Small intestine (tissue), 7 donors: ENCODE measurements at regions not wholly inside any gene's neighbourhood (a gene's known extent, or its start where the extent isn't known, plus 50 kb on each side); places are given as distances from the start of the nearest gene placed in this dataset.

Experiments
- DNase-seq, 2 donors: peaks; one replicate each; pipeline versions ENCODE4 v3.0.0 to v3.0.0-alpha.2; 2013
- FAIRE-seq: peaks from 2 replicates; lab custom pipeline; 2012; peaks lifted over from hg19 to GRCh38; lab: Jason Lieb, UNC
- H3K27ac ChIP-seq, 3 donors: one replicate each; pipeline ENCODE4 v1.5.1; 2013; ENCODE audit warnings: low read length in 2 of 3, mild to moderate bottlenecking in 2 of 3, control low read depth in 1 of 3, inconsistent platforms in 1 of 3, low read depth in 1 of 3, moderate library complexity in 1 of 3
- H3K27me3 ChIP-seq, 3 donors: one replicate each; pipeline ENCODE4 v1.6.1; 2013; ENCODE audit warnings: low read length in 3 of 3, inconsistent platforms in 1 of 3; ENCODE audit not compliant: control insufficient read depth in 3 of 3, insufficient read depth in 3 of 3
- H3K36me3 ChIP-seq, 3 donors: one replicate each; pipeline ENCODE4 v1.6.1; 2013; ENCODE audit warnings: low read length in 3 of 3, inconsistent platforms in 1 of 3, low read depth in 1 of 3, mild to moderate bottlenecking in 1 of 3, moderate library complexity in 1 of 3; ENCODE audit not compliant: control insufficient read depth in 3 of 3, insufficient read depth in 2 of 3
- H3K4me1 ChIP-seq, 3 donors: one replicate each; pipeline ENCODE4 v1.6.1; 2013; ENCODE audit warnings: low read length in 2 of 3, inconsistent platforms in 1 of 3, low read depth in 1 of 3, mild to moderate bottlenecking in 1 of 3, moderate library complexity in 1 of 3; ENCODE audit not compliant: control insufficient read depth in 3 of 3, insufficient read depth in 2 of 3
- H3K4me3 ChIP-seq, 3 donors: one replicate each; pipeline ENCODE4 v1.5.1; 2013; ENCODE audit warnings: low read length in 3 of 3, control low read depth in 1 of 3, inconsistent platforms in 1 of 3, low read depth in 1 of 3, mild to moderate bottlenecking in 1 of 3, moderate library complexity in 1 of 3
- H3K9me3 ChIP-seq, 2 donors: one replicate each; pipeline ENCODE4 v1.6.1; 2013; ENCODE audit warnings: low read depth in 1 of 2, low read length in 1 of 2; ENCODE audit not compliant: control insufficient read depth in 2 of 2, insufficient read depth in 1 of 2
- WGBS, 3 donors: extraction: QIAGEN DNeasy Blood & Tissue Kit; methylation state at CpG; one replicate each; pipeline ENCODE4 v1.1.7; 2013; 5-methylcytosine and 5-hydroxymethylcytosine counted together
- donor health status: healthy with polysubstance abuse.
- donor health status: control.
- donor health status: control.
- donor health status: Bipolar disorder and iron deficiency.
- donor health status: healthy.

DNA sequence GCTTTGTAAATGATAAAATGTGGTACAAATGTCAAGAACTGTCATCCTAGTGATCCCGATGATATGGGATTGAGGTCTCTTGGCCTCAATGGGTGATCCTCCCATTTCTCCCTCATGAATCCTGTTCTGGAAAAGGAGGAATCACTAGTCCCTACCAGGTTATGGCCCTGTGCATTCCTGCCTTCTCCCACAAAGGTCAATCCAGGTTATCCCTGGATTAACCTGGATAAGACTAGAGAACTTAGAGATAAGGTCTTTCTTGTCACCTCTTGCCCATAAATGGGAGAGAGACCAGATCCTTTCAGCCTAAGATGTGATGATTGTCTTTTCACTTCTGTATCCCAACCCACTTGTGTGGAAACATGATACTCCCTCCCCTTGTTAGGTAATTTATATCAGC, 396.7 kb downstream of the BUD13 start:
- Histone ChIP-seq H3K27me3 (peaks cover 0 to 3% (median 0%) of the 10 kb centered on the region in 3 donors), H3K4me1 (no peaks in the 10 kb centered on the region), H3K36me3 (no peaks in the 10 kb centered on the region), H3K4me3 (no peak overlapping the region), H3K27ac (no peak overlapping the region), H3K9me3 (no peaks in the 10 kb centered on the region)
- WGBS, 3 donors = 87 to 100% (median 88%) methylated on average over 1 of the region's 1 CpG
- DNase-seq (no peak), FAIRE-seq (no peak)

- 89 to 93% (median 89%) methylated on average over 1 of the region's 1 CpG for WGBS, 3 donors
- Histone ChIP-seq H3K4me3 (no peak overlapping the region), H3K27me3 (peaks cover 0 to 3% (median 0%) of the 10 kb centered on the region in 3 donors), H3K27ac (no peak overlapping the region), H3K4me1 (no peaks in the 10 kb centered on the region), H3K9me3 (no peaks in the 10 kb centered on the region), H3K36me3 (no peaks in the 10 kb centered on the region)
- no peak for FAIRE-seq
- no peak for DNase-seq
Observed at GRCh38 chr11:116375221-116375620, 397.6 kb downstream of the BUD13 start.

DNA sequence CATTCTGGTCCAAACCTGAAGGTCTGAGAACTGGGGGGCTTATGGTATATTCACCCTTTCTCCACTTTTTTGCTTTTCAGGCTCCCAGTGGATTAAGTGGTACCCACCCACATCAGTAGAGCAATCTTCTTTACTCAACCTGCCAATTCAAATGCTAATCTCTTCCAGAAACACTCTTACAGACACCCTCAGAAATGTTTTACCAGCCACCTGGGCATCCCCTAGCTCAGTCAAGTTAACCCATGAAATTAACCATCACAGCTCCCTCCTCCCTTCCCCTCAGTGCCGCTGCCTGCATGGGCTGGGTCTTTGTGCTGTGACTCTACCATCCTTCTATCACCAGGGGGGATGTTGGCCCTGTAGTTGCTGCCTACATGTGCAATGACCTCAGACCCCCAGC, 398.7 kb downstream of the BUD13 start:
- H3K4me1 ChIP-seq = no peaks in the 10 kb centered on the region
- no peaks in the 10 kb centered on the region for H3K36me3 ChIP-seq
- peaks cover 0 to 3% (median 0%) of the 10 kb centered on the region in 3 donors for H3K27me3 ChIP-seq
- no peaks in the 10 kb centered on the region for H3K9me3 ChIP-seq
- no peak for DNase-seq
- FAIRE-seq = no peak
- 90 to 100% (median 91%) methylated on average over 1 of the region's 1 CpG for WGBS, 3 donors
- no peak overlapping the region for H3K27ac ChIP-seq
- H3K4me3 ChIP-seq = no peak overlapping the region

DNA sequence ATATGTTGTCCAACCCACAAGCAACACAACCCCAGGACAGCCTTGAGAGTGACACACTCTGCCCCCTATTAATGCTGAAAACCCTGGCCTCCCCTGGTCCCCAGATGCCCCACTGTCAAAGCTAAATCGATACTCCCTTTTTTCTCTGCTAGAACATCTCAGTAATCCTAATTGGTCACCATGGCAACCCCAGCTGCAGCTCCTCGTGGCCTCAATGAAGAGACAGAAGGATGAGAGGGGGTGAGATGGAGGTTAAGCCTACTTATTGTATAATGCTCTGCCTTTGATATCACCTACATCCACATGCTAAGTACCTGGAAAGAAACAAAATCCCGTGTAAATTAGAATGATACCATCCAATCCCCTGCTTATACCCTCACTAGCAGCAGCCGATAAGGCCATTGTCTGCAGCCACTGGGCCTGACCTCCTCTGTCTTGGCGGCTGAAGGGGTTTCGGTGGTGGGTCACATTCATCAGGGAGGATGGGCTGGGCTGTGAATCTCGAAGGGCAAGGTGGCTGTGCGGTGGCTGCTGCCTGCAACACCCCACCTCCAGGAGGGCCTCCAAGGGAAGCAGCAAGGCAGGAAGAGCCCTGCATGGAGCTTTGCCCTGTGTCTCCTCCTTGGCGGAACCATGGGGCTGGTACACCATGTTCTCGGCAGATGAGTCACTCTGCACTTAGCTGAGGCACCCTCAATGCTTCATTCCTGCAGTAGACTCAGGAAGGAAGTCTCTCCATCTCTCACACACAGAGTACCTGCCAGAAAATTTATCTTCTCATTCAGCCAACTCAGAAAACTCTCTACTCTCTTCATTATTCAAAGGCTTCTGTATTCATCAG, 399.5 kb downstream of the BUD13 start:
- FAIRE-seq = no peak

GRCh38 chr11:116371146-116371545, 401.6 kb downstream of the BUD13 start:
- WGBS, 3 donors = 51 to 66% (median 62%) methylated on average over 3 of the region's 3 CpGs
- H3K27me3 ChIP-seq = peaks cover 0 to 3% (median 0%) of the 10 kb centered on the region in 3 donors
- no peaks in the 10 kb centered on the region for H3K4me1 ChIP-seq
- H3K9me3 ChIP-seq = no peaks in the 10 kb centered on the region
- H3K27ac ChIP-seq = no peak overlapping the region
- no peak for DNase-seq
- no peak for FAIRE-seq
- H3K36me3 ChIP-seq = no peaks in the 10 kb centered on the region
- no peak overlapping the region for H3K4me3 ChIP-seq

More for the DNA sequence above, 399.5 kb downstream of the BUD13 start:
- peaks cover 0 to 3% (median 0%) of the 10 kb centered on the region in 3 donors for H3K27me3 ChIP-seq
- no peaks in the 10 kb centered on the region for H3K36me3 ChIP-seq
- H3K4me1 ChIP-seq = no peaks in the 10 kb centered on the region
- no peaks in the 10 kb centered on the region for H3K9me3 ChIP-seq
- H3K27ac ChIP-seq = no peak overlapping the region
- H3K4me3 ChIP-seq = no peak overlapping the region
- WGBS, 3 donors = 70 to 79% (median 78%) methylated on average over 10 of the region's 10 CpGs
- no peak for DNase-seq

DNA sequence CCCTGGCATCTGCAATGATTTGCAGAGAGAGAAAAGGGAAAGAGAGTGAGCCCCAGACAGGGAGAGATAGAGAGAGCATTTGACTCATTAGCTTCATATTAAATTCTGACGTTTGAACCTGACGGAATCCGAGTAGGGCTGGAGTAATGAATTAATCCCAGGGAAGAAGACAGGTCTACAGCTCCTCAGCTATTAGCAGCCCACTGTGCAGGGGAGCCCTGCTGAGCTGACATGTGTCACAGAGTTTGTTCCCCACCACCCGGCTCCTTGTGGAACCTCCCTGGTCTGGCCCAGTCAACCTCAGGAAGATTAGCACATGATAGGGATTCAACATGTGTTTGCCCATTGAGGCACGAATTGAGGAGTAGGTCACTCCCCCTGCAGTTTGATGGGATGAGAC, 404.0 kb downstream of the BUD13 start:
- Histone ChIP-seq H3K27me3 (peaks cover 0 to 3% (median 0%) of the 10 kb centered on the region in 3 donors), H3K4me1 (no peaks in the 10 kb centered on the region), H3K9me3 (no peaks in the 10 kb centered on the region), H3K27ac (no peak overlapping the region), H3K36me3 (no peaks in the 10 kb centered on the region), H3K4me3 (no peak overlapping the region)
- FAIRE-seq = no peak
- 66 to 84% (median 83%) methylated on average over 5 of the region's 5 CpGs for WGBS, 3 donors
- DNase-seq = no peak

GRCh38 chr11:116366980-116367645, 405.7 kb downstream of the BUD13 start:
- peak in 1 of 2 donors; percentile 27 for DNase-seq
- H3K4me1 ChIP-seq = no peaks in the 10 kb centered on the region
- no peaks in the 10 kb centered on the region for H3K9me3 ChIP-seq
- H3K27ac ChIP-seq = no peak overlapping the region
- no peak for FAIRE-seq
- no peak overlapping the region for H3K4me3 ChIP-seq
- 25 to 30% (median 28%) methylated on average over 4 of the region's 4 CpGs for WGBS, 3 donors
- H3K36me3 ChIP-seq = no peaks in the 10 kb centered on the region
- H3K27me3 ChIP-seq = peaks cover 0 to 3% (median 0%) of the 10 kb centered on the region in 3 donors

DNA sequence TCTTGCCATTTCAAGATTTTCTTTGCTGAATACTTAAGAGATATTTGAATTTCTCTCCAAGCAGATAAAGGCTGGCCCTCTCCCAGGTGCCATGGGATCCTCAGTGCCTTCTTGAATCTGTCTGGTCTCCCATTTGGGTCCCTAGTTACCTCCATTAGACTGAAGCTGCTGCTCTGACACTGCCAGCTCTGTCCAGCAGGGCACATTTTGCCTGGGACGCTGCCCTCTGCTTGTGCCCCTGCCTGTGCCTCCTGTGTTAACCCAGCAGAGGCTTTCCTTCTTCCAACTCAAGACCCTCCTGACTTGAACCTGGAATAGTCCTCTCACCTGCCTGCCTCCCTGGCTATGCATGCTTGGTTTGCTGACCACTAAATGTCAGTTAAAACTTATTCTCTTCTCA, 406.3 kb downstream of the BUD13 start:
- Histone ChIP-seq H3K4me1 (no peaks in the 10 kb centered on the region), H3K4me3 (no peak overlapping the region), H3K27me3 (peaks cover 0 to under 1% (median 0%) of the 10 kb centered on the region in 3 donors), H3K9me3 (no peaks in the 10 kb centered on the region), H3K27ac (no peak overlapping the region), H3K36me3 (no peaks in the 10 kb centered on the region)
- 43 to 53% (median 48%) methylated on average over 1 of the region's 1 CpG for WGBS, 3 donors
- FAIRE-seq = no peak
- no peak for DNase-seq
